ENCODE measurements at regions not wholly inside any gene's neighbourhood (a gene's known extent, or its start where the extent isn't known, plus 50 kb on each side); places are given as distances from the start of the nearest gene placed in this dataset.

DNA sequence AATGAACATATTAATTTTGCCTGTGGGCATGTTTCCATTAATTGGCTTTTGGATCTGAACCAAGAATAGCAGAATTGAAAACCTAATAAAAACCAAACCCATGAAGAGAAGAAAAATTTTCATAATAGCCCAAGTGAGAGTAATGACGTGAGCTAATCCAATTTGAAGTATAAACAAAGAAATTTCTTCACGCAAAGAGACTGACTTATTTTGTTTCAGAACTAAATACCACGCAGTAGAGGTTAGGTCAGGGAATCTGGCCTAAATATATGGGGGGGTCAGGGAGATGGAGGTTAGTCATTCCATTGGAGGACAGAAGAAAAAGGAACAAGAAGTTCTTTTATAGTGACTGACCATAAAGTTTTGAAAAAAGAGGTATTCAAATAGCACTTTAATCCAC is 94.1 kb upstream of the CYP1B1 start:
- DNase-seq: no peak

DNA sequence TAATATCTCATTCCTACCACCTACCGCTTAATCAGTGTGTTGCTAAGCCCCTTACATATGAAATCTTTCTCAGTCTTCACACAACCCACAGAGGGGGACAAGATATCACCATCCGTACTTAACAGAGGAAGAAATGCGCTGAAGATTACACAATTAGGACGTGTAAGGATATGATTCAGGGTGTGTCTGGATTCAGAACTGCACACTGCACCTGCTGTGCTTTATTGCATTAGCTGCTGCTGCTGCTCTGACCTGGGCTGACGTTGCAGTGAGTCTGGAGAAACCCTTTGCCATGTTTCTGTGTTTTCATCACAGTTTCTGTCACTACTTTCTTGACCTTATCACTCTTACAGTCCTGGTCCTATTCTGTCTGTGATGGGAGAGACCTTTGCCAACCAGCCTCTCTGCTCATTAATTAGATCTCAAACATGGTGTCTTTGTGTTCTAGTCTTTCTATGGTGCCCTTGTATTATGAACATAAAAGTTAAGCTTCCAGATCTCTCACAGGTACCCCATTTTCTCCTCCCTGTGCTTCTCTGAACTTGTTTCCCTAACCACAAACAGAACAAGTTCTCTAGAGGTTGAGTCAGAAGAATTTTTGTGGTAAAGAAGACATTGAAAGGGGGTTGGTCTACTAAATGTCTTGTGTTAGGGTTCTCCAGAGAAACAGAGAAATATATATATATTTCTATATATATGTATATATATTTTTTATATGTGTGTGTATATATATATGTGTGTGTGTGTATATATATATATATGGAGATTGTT is 92.9 kb upstream of the CYP1B1 start:
- no peak for DNase-seq

GRCh38 chr2:38167968-38168350 is 92.0 kb upstream of the CYP1B1 start:
- no peak for DNase-seq

GRCh38 chr2:38165698-38166097 is 89.7 kb upstream of the CYP1B1 start:
- DNase-seq: no peak

GRCh38 chr2:38164881-38165280 is 88.9 kb upstream of the CYP1B1 start:
- no peak for DNase-seq

GRCh38 chr2:38163579-38163978 is 87.6 kb upstream of the CYP1B1 start:
- DNase-seq: no peak

DNA sequence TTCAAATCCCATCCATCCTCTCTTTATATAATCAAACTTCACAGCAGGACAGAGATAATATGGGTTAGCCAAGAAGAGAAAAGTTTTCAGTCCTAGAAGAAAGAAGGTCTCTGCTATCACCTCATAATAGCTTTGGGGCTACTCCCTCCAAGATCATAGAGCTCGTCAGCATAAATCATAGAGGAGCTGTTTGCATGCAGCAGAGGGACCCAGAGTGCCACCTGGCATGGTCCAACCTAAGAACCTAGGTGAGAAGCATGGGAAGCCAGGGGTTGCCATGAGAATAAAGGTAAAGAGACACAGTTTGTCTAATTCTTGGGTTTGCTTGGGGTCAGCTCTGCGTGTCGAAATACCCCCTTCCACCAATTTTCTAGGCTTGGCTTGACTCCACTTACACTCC is 87.1 kb upstream of the CYP1B1 start:
- no peak for DNase-seq

GRCh38 chr2:38160516-38160915 is 84.6 kb upstream of the CYP1B1 start:
- DNase-seq: no peak

DNA sequence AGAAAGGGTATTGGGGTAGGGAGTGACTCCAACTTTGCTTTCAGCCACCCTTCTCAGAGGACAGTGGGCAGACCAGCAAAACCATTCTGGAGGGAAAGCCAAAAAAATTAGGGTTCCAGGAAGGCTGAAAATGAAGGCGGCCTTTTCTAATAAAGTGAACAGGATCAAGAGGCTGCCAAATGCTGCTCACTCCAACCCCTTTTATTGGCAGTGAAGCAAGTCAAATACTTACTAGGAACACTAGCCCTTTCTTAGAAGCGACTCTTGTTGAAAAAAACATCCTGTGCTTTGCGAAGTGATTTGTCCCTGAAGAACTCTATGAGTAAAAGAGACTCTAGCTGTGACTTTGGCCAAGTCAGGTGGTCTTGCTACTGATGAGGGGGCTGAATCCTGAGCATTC is 83.6 kb upstream of the CYP1B1 start:
- DNase-seq: no peak

GRCh38 chr2:38159191-38159590 is 83.2 kb upstream of the CYP1B1 start:
- no peak for DNase-seq

DNA sequence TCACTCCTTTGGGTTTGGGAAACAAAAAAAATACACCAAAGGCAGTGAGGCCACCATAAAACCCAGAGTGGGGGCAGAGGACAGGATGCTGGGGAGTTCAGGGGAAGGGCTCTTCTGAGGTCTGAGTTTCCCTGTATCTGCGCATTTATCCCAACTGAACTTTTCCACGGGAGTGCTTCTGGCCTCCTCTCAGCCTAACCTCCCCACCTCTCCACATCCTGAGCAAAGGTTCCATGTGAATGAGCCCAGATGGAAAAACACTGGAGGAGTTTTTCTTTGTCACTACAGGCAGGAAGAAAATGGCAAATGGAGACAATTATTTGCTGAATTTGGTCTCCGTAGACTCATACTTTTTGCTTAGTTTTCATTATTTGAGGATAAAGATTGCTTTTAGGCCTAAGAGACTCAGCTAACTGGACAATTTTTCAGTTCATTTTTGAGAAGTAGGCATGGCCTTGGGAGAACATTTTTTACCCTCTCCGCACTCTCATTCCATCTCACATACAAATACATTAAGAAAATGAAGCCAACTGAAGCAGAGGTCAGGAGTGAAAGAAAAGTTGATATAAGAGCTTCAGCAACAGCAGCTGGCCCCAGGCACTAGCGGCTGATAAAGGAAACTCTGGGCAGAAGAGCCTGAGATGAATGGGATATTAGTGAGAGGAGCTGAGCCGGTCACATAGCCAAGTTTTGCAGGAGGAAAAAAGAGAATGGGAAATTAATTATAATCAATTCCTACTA is 82.6 kb upstream of the CYP1B1 start:
- no peak for DNase-seq

- DNase-seq: no peak
These were observed 80.5 kb upstream of the CYP1B1 start for GRCh38 chr2:38156436-38156835.

DNA sequence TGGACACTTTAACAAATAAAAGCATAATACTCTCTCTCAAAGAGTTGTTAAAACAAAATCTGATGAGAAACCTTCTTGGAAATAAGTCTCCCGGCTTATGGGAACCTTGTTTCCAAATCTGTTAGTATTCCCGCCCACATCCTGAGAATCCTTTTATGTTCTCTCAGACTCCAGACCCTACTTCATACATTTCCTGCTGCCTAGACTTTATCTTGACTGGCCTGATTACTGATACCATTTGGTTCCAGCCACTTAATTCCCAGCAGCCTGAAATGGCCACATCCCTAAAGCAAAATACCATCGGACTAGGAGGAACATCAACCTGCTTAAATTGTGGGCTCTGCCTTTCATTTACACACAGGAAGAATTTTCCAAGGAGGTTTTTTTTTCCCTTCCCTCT is 79.1 kb upstream of the CYP1B1 start:
- DNase-seq: no peak

GRCh38 chr2:38154395-38154794 is 78.4 kb upstream of the CYP1B1 start:
- DNase-seq: no peak

DNA sequence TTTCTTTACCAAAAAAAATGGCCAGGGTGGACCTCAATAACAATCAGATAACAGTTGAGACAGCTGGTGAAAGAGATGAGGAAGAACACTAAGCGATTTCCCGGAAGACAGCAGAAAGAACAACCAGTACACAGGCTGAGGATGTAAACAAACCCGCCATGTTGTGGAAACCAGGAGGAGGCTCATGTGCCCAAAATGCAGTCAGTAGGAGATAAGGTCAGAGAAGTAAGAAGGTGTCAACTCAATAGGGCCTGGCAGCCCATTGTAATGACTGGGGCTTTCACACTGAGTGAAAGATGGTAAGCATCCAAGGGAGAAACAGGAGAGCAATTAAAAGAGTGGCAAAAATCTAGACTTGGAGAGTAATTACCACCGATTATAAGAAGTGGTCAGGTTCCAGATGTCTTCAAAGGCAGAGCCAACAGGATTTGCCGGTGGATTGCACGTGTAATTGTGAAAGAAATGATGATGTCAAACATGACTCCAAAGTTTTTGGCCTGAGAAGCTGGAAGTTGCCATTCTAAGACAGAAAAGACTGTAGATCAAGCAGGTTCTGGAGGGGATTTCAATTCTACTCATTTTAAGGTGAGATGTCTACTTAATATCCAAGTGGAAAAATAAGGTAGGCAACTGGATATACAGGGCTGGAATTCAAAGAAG is 77.7 kb upstream of the CYP1B1 start:
- no peak for DNase-seq

- no peak for DNase-seq
These were observed 77.0 kb upstream of the CYP1B1 start for GRCh38 chr2:38152913-38153312.

DNA sequence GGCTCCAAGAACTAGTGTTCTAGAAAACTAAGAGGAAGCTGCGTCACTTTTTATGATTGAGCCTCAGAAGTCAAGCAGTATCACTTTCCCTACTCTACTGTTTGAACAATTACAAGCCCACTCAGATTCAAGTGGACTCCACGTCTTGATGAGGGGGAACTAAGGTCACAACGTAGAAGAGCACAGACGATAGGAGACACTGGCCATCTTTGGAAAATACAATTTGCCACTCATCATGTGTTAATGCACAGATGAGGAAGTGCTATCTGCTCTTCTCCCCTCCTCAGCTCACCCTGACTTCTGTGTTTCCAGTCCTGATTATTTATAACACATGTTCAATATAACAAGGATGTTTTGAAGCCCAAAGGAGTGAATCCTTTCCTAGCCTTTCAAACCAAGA is 76.1 kb upstream of the CYP1B1 start:
- no peak for DNase-seq

- DNase-seq: no peak
These were observed 73.6 kb upstream of the CYP1B1 start for GRCh38 chr2:38149531-38149930.

DNA sequence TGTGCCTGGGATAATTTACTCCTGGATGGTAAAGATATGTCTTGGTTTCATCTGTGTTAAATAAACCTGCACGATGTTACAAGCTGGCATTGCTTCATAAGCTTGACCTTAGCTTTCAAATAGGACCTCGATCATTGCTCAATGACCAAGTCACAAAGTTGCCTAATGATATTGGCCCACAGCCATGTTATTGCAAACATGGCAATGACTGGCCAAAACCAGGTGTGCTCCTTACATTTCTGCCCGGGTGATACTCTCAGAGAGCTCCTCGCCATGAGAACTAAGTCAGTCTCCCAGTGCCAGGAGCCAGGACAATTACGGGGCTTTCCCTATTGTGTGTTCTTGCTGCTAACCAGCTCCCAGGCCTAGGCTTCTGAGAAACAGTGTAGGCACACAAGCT is 72.5 kb upstream of the CYP1B1 start:
- DNase-seq: no peak

DNA sequence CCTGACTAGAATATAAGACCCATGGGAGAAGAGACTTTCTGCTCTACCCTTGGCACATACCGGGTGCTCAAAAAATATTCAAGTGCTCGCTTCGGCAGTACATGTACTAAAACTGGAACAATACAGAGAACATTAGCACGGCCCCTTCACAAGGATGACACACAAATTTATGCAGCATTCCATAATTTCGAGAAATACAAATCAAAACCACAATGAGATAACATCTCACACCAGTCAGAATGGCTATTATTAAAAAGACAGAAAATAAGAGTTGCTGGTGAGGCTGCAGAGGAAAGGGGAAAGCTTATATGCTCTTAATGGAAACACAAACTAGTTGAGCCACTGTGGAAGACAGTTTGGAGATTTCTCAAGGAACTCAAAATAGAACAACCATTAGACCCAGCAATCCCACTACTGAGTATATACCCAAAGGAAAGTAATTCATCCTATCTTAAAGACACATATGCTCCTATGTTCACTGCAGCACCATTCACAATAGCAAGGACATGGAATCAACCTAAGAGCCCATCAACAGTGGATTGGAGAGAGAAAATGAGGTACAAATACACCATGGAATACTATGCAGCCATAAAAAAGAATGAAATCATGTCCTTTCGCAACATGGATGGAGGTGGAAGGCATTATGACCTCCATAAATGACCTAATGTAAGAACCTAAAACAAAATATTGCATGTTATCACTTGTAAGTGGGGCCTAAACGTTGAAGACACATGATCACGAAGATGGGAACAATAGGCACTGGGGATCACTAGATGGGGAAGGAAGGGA is 71.6 kb upstream of the CYP1B1 start:
- no peak for DNase-seq

GRCh38 chr2:38146907-38147307 is 71.0 kb upstream of the CYP1B1 start:
- DNase-seq: no peak

GRCh38 chr2:38146275-38146906 is 70.4 kb upstream of the CYP1B1 start:
- no peak for DNase-seq

- DNase-seq: no peak
These were observed 69.3 kb upstream of the CYP1B1 start for GRCh38 chr2:38145236-38145635.
